Choroid plexus epithelial cell (primary cell): ENCODE measurements at regions not wholly inside any gene's neighbourhood (a gene's known extent, or its start where the extent isn't known, plus 50 kb on each side); places are given as distances from the start of the nearest gene placed in this dataset.
A peak's percentile ranks its signal among the peaks of the same experiment; 100 is the strongest.
"Not testable (repeated sequence)": the region's sequence is repeated elsewhere in the genome, so short reads cannot be mapped to it uniquely, and the experiment has no call there.

ENCODE experiments used
- DNase-seq: peaks from one replicate; pipeline ENCODE4 v3.0.0-alpha.2; 2010; ENCODE audit warnings: low read depth
- H3K4me3 ChIP-seq: 2 replicates; pipeline ENCODE4 v1.5.1; 2011; ENCODE audit warnings: low read depth, mild to moderate bottlenecking, control low read depth, low read length, moderate library complexity
- CTCF ChIP-seq: conservative IDR thresholded peaks from 2 replicates; pipeline ENCODE4 v1.5.1; 2011; ENCODE audit warnings: low read depth, mild to moderate bottlenecking, control low read depth, inconsistent platforms, low read length, moderate library complexity

GRCh38 chr4:31239886-31240285 is 519.7 kb downstream of the PCDH7 start:
- no peak for DNase-seq
- no peak for TF ChIP-seq CTCF
- no peak overlapping the region for H3K4me3 ChIP-seq

- H3K4me3 ChIP-seq, result no peak overlapping the region
- TF ChIP-seq CTCF, result no peak
- DNase-seq, result peak; percentile 6
These were observed 521.4 kb downstream of the PCDH7 start for GRCh38 chr4:31241504-31242106.

- H3K4me3 ChIP-seq, result no peak overlapping the region
- TF ChIP-seq CTCF, result no peak
- DNase-seq, result peak; percentile 41
These were observed 526.7 kb downstream of the PCDH7 start for GRCh38 chr4:31246856-31247255.

GRCh38 chr4:31259119-31259518 is 539.0 kb downstream of the PCDH7 start:
- H3K4me3 ChIP-seq, result no peak overlapping the region
- no peak for DNase-seq
- no peak for TF ChIP-seq CTCF

- TF ChIP-seq CTCF, result no peak
- no peak overlapping the region for H3K4me3 ChIP-seq
- no peak for DNase-seq
These were observed 541.5 kb downstream of the PCDH7 start for GRCh38 chr4:31261632-31262031.

- not testable (repeated sequence) for H3K4me3 ChIP-seq, DNase-seq
These were observed 545.9 kb downstream of the PCDH7 start for GRCh38 chr4:31266094-31266493.

- TF ChIP-seq CTCF, result no peak
- H3K4me3 ChIP-seq, result no peak overlapping the region
- no peak for DNase-seq
These were observed 552.3 kb downstream of the PCDH7 start for GRCh38 chr4:31272331-31273061.
